Gastrocnemius medialis (tissue), 4 donors: ENCODE measurements at regions not wholly inside any gene's neighbourhood (a gene's known extent, or its start where the extent isn't known, plus 50 kb on each side); places are given as distances from the start of the nearest gene placed in this dataset.

ENCODE experiments used
- ATAC-seq, 2 donors: fragments of 150-250 bp; one replicate each; pipeline ENCODE4 v1.9.1; 2016
- DNase-seq, 2 donors: peaks; one replicate each; pipeline ENCODE4 v3.0.0-alpha.2; 2019
- H3K27ac ChIP-seq, 4 donors: fragments of 200-600 bp; sonication (generic); 1 replicate in 1 of 4; 2 replicates in 3 of 4; pipeline ENCODE4 v1.5.1; 2016 to 2018; ENCODE audit warnings: mild to moderate bottlenecking in 2 of 4, moderate library complexity in 1 of 4
- H3K27me3 ChIP-seq, 3 donors: fragments of 200-600 bp; sonication (generic) in 2 of 3; 1 replicate in 1 of 3; 2 replicates in 2 of 3; pipeline versions ENCODE4 v1.5.1 to v1.6.0; 2016 to 2019; ENCODE audit warnings: mild to moderate bottlenecking in 1 of 3, moderate library complexity in 1 of 3
- H3K36me3 ChIP-seq, 2 donors: fragments of 200-600 bp; sonication (generic) in 1 of 2; one replicate each; pipeline ENCODE4 v1.5.1; 2017 to 2018
- H3K4me1 ChIP-seq, 2 donors: fragments of 200-600 bp; sonication (generic) in 1 of 2; one replicate each; pipeline ENCODE4 v1.5.1; 2016 to 2017; ENCODE audit warnings: mild to moderate bottlenecking in 2 of 2
- H3K4me3 ChIP-seq, 4 donors: fragments of 200-600 bp; sonication (generic) in 3 of 4; 1 replicate in 1 of 4; 2 replicates in 3 of 4; pipeline ENCODE4 v1.5.1; 2016 to 2019; ENCODE audit warnings: mild to moderate bottlenecking in 2 of 4
- H3K9me3 ChIP-seq, 3 donors: fragments of 200-600 bp; sonication (generic) in 2 of 3; 1 replicate in 1 of 3; 2 replicates in 2 of 3; pipeline ENCODE4 v1.5.1; 2016 to 2019
- POLR2A ChIP-seq, 2 donors: fragments of 450-650 bp; IDR thresholded peaks; one replicate each; pipeline ENCODE4 v1.6.1; 2017; ENCODE audit warnings: antibody characterized with exemption in 2 of 2, mild to moderate bottlenecking in 2 of 2, moderate library complexity in 2 of 2
- in situ Hi-C, 4 donors: fragments of 200-750 bp; cut with MboI; loops; one replicate each; pipeline versions ENCODE4 v1.15.0 to v1.8.0; 2017; ENCODE audit warnings: low sequenced_read_pairs in 4 of 4
- intact Hi-C: fragments of 100-400 bp; cut with DNase I; formaldehyde crosslinking; loops from one replicate; pipeline ENCODE4 v1.15.1; 2023; ENCODE audit warnings: low total_unique reads
- TF ChIP-seq, protein P1 (sequence below), 5 experiments: fragments of 450-650 bp in 3 of 5; fragments of 200-600 bp in 2 of 5; sonication (generic) in 2 of 5; IDR thresholded peaks in 4 of 5; conservative IDR thresholded peaks in 1 of 5; 1 replicate in 4 of 5; 2 replicates in 1 of 5; pipeline ENCODE4 v1.5.1; 2016 to 2019; ENCODE audit warnings: antibody characterized with exemption in 5 of 5, mild to moderate bottlenecking in 3 of 5, moderate library complexity in 3 of 5

DNA sequence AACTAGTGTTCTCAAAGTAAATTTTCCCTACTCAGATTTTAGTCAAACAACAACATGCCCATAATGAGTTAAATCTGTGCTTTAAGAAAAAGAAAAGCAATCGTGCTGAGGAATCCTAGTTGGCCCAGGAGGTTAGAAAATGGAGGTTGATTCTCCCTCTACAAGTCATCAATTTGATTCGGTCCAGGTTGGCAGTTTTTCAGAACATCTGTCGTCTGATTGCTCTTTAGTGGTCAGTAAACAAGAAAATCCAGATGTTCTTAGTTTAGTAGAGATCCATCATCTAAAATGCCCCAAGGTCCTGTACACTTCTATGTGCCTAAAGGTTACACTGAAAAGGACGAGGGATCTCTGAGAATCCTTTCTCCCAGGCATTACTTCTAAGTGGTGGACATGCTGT, 659.2 kb downstream of the MTRR start:
- Histone ChIP-seq H3K4me3 (no peak overlapping the region), H3K27me3 (no peaks in the 10 kb centered on the region), H3K36me3 (no peaks in the 10 kb centered on the region), H3K27ac (no peak overlapping the region), H3K9me3 (peaks cover 0 to 3% (median 0%) of the 10 kb centered on the region in 3 donors), H3K4me1 (no peaks in the 10 kb centered on the region)
- intact Hi-C loops (no loop called here), in situ Hi-C loops (no loop called here)
- DNase-seq (no peak), ATAC-seq (no peak)
- TF ChIP-seq, protein P1, sequence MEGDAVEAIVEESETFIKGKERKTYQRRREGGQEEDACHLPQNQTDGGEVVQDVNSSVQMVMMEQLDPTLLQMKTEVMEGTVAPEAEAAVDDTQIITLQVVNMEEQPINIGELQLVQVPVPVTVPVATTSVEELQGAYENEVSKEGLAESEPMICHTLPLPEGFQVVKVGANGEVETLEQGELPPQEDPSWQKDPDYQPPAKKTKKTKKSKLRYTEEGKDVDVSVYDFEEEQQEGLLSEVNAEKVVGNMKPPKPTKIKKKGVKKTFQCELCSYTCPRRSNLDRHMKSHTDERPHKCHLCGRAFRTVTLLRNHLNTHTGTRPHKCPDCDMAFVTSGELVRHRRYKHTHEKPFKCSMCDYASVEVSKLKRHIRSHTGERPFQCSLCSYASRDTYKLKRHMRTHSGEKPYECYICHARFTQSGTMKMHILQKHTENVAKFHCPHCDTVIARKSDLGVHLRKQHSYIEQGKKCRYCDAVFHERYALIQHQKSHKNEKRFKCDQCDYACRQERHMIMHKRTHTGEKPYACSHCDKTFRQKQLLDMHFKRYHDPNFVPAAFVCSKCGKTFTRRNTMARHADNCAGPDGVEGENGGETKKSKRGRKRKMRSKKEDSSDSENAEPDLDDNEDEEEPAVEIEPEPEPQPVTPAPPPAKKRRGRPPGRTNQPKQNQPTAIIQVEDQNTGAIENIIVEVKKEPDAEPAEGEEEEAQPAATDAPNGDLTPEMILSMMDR (IDR thresholded peaks at IDR 0.05 in 4 of 5, conservative IDR thresholded peaks at IDR 0.05 in 1 of 5): no peak
- TF ChIP-seq POLR2A (IDR thresholded peaks at IDR 0.05): no peak

DNA sequence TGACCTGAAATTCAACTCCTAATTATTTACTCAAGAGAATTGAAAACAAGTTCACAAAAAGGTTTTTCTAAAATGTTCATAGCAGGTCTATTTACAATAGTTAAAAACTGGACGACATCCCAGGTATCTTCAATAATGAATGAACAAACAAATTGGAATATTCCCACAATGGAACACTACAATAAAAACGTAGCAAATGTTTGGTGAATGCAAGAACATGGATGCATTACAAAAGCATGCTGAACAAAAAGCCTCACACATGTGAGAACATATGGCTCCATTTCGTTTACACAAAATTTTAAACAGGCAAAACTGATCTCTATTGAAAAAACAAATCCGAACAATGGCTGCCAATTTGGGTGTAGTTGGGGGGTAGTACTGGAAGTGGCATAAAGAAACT, 669.9 kb downstream of the MTRR start:
- no peak for ATAC-seq
- Histone ChIP-seq H3K4me3 (no peak overlapping the region), H3K36me3 (no peaks in the 10 kb centered on the region), H3K4me1 (no peaks in the 10 kb centered on the region), H3K9me3 (no peaks in the 10 kb centered on the region), H3K27me3 (no peaks in the 10 kb centered on the region), H3K27ac (no peak overlapping the region)
- intact Hi-C loops (no loop called here), in situ Hi-C loops (no loop called here)
- TF ChIP-seq, protein P1 (IDR thresholded peaks at IDR 0.05 in 4 of 5, conservative IDR thresholded peaks at IDR 0.05 in 1 of 5): no peak
- no peak for TF ChIP-seq POLR2A (IDR thresholded peaks at IDR 0.05)
- no peak for DNase-seq

DNA sequence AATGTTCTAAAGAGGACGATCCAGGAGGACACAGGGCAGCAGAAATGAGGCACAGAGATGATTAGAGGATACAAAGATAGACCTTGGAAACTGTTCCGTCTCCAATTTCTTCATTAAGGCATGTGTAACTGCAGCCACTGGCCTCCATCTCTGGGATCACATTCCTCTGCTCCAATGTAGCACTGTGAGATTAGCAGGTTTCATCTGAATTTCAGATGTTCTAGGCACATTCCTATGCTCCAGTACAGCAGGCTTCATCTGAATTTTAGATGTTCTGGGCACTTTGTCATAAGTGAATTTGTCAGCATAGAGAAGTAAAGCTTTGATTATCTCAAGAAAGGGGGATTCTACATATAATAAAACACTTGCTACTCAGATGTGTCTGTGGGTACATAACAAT, 671.4 kb downstream of the MTRR start:
- ATAC-seq (no peak), DNase-seq (no peak)
- H3K4me1 ChIP-seq: no peaks in the 10 kb centered on the region
- H3K4me3 ChIP-seq: no peak overlapping the region
- in situ Hi-C loops: no loop called here
- no peaks in the 10 kb centered on the region for H3K27me3 ChIP-seq
- no peaks in the 10 kb centered on the region for H3K9me3 ChIP-seq
- H3K36me3 ChIP-seq: no peaks in the 10 kb centered on the region
- no peak for TF ChIP-seq POLR2A (IDR thresholded peaks at IDR 0.05)
- TF ChIP-seq, protein P1 (IDR thresholded peaks at IDR 0.05 in 4 of 5, conservative IDR thresholded peaks at IDR 0.05 in 1 of 5): no peak
- H3K27ac ChIP-seq: no peak overlapping the region
- intact Hi-C loops: no loop called here

DNA sequence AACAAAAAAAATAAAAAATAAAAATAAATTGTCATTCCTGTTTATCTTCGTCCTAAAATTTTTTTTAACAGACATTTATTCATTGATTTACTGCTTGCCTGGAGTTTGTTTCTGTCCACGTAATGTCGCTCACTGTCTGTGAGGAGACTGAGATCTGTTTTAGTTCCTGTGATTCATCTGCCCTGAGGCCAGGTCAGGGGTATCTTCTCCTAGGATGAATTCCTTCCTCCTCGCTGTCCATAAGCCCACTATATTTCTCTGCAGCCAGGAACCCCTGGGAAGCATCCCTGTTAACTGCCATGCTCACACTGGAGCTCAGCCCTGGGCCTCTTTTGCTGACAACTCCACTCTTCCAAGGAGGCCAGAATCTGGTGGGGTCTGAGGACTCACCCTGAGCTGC, 682.0 kb downstream of the MTRR start:
- H3K27ac ChIP-seq: no peak overlapping the region
- no peaks in the 10 kb centered on the region for H3K36me3 ChIP-seq
- ATAC-seq (no peak), DNase-seq (no peak)
- no peak overlapping the region for H3K4me3 ChIP-seq
- H3K4me1 ChIP-seq: no peaks in the 10 kb centered on the region
- TF ChIP-seq, protein P1 (IDR thresholded peaks at IDR 0.05 in 4 of 5, conservative IDR thresholded peaks at IDR 0.05 in 1 of 5): no peak
- TF ChIP-seq POLR2A (IDR thresholded peaks at IDR 0.05): no peak
- H3K9me3 ChIP-seq: no peaks in the 10 kb centered on the region
- intact Hi-C loops: no loop called here
- in situ Hi-C loops: no loop called here
- H3K27me3 ChIP-seq: no peaks in the 10 kb centered on the region

DNA sequence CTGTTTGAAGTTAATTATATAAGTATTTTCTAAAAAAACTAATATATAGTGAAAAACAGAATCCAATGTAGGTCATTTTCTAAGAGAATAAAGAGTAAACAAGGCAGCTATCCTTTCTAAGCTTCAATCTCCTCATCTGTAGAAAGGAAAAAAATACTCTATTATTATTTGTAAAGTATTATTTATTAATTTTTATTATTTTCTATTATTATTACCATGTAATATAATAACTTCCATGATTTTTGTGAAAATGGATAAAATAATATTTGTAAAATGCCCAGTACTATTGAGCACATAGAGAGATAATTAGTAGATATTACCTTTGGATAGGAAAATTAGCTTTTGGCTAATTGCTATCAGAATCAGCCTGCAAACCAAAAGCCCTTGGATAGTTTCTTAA, 684.4 kb downstream of the MTRR start:
- TF ChIP-seq, protein P1 (IDR thresholded peaks at IDR 0.05 in 4 of 5, conservative IDR thresholded peaks at IDR 0.05 in 1 of 5): no peak
- no peak for TF ChIP-seq POLR2A (IDR thresholded peaks at IDR 0.05)
- H3K4me1 ChIP-seq: no peaks in the 10 kb centered on the region
- H3K27ac ChIP-seq: no peak overlapping the region
- H3K27me3 ChIP-seq: no peaks in the 10 kb centered on the region
- no peak overlapping the region for H3K4me3 ChIP-seq
- ATAC-seq: no peak
- intact Hi-C loops: no loop called here
- no peaks in the 10 kb centered on the region for H3K9me3 ChIP-seq
- no peak for DNase-seq
- no peaks in the 10 kb centered on the region for H3K36me3 ChIP-seq
- in situ Hi-C loops: no loop called here
